MCF 10A (cell line): ENCODE measurements at regions not wholly inside any gene's neighbourhood (a gene's known extent, or its start where the extent isn't known, plus 50 kb on each side); places are given as distances from the start of the nearest gene placed in this dataset.

Experiments
- BruUV-seq: library from RNA; stranded (reverse); fragments of 400-500 nt; replicated peaks from 2 replicates; lab custom pipeline; 2021; lab: Mats Ljungman, UMichigan
- CTCF ChIA-PET: fragments of 300-600 bp; sonication (Branson Sonifier 250); formaldehyde crosslinking; extraction: SDS; loops from one replicate; lab custom pipeline; 2021; ENCODE audit warnings: antibody characterized with exemption, inconsistent platforms; lab: Yijun Ruan, JAX
- POLR2A ChIA-PET: fragments of 300-600, 350-650 bp; sonication (Branson Sonifier 250); formaldehyde crosslinking; extraction: SDS; loops from one replicate; lab custom pipeline; 2020; ENCODE audit warnings: antibody characterized with exemption, inconsistent platforms; lab: Yijun Ruan, JAX
- DNase-seq: peaks from one replicate; pipeline ENCODE4 v3.0.0-alpha.2; 2018; ENCODE audit not compliant: unreplicated experiment
- H3K27ac Mint-ChIP-seq: one replicate; pipeline ENCODE4 v1.8.0; 2022; ENCODE audit warnings: mild to moderate bottlenecking, low read depth, mixed read lengths; ENCODE audit not compliant: unreplicated experiment
- H3K27me3 Mint-ChIP-seq: one replicate; pipeline ENCODE4 v1.8.0; 2022; ENCODE audit warnings: mixed read lengths; ENCODE audit not compliant: insufficient read depth, unreplicated experiment
- H3K36me3 Mint-ChIP-seq: one replicate; pipeline ENCODE4 v1.8.0; 2022; ENCODE audit warnings: mild to moderate bottlenecking, moderate library complexity, mixed read lengths; ENCODE audit not compliant: insufficient read depth, unreplicated experiment
- H3K4me1 Mint-ChIP-seq: one replicate; pipeline ENCODE4 v1.8.0; 2022; ENCODE audit warnings: mixed read lengths; ENCODE audit not compliant: insufficient read depth, unreplicated experiment
- H3K4me3 Mint-ChIP-seq: one replicate; pipeline ENCODE4 v1.8.0; 2022; ENCODE audit warnings: mild to moderate bottlenecking, moderate library complexity, mixed read lengths; ENCODE audit not compliant: unreplicated experiment
- H3K9me3 Mint-ChIP-seq: one replicate; pipeline ENCODE4 v1.8.0; 2022; ENCODE audit warnings: mixed read lengths; ENCODE audit not compliant: unreplicated experiment
- CTCF ChIP-seq: fragments of 200-600 bp; IDR thresholded peaks from one replicate; pipeline ENCODE4 v1.8.0; 2022; ENCODE audit warnings: antibody characterized with exemption, mild to moderate bottlenecking; ENCODE audit not compliant: unreplicated experiment
- intact Hi-C: fragments of 100-400 bp; cut with micrococcal nuclease; formaldehyde crosslinking; loops from 2 replicates; pipeline ENCODE4 v1.14.1; 2022

- ChIA-PET POLR2A (interaction anchor here (0.7 kb wide), 1 partner anchor 152 kb away, joined by 3 read pairs; no protein-coding TSS in a partner anchor), CTCF (interaction anchor here (1.0 kb wide), 1 partner anchor 12 kb away, joined by 3 read pairs; no protein-coding TSS in a partner anchor)
- no peak for TF ChIP-seq CTCF
- no TSS peak for BruUV-seq
- H3K4me3 Mint-ChIP-seq: no peak overlapping the region
- intact Hi-C loops: no loop called here
- H3K27me3 Mint-ChIP-seq: no peaks in the 10 kb centered on the region
- H3K9me3 Mint-ChIP-seq: no peaks in the 10 kb centered on the region
- H3K27ac Mint-ChIP-seq: no peak overlapping the region
- H3K36me3 Mint-ChIP-seq: no peaks in the 10 kb centered on the region
- no peaks in the 10 kb centered on the region for H3K4me1 Mint-ChIP-seq
- no peak for DNase-seq
These were observed 232.4 kb upstream of the RBMS1 start for GRCh38 chr2:160726046-160726445.

GRCh38 chr2:160730296-160730995 is 236.8 kb upstream of the RBMS1 start:
- ChIA-PET POLR2A (interaction anchor here (0.6 to 0.7 kb wide), 3 partner anchors 12 to 387 kb away, joined by 3 to 5 read pairs (median 3); no protein-coding TSS in a partner anchor), CTCF (no interaction called here)
- no peaks in the 10 kb centered on the region for H3K27me3 Mint-ChIP-seq
- no peaks in the 10 kb centered on the region for H3K36me3 Mint-ChIP-seq
- no peak for TF ChIP-seq CTCF
- BruUV-seq: no TSS peak
- peaks cover 5% of the 10 kb centered on the region for H3K9me3 Mint-ChIP-seq
- no peak overlapping the region for H3K27ac Mint-ChIP-seq
- H3K4me1 Mint-ChIP-seq: no peaks in the 10 kb centered on the region
- H3K4me3 Mint-ChIP-seq: no peak overlapping the region
- intact Hi-C loops: no loop called here
- no peak for DNase-seq

- no peak for TF ChIP-seq CTCF
- no TSS peak for BruUV-seq
- Mint-ChIP-seq H3K9me3 (peaks cover 5% of the 10 kb centered on the region), H3K36me3 (no peaks in the 10 kb centered on the region), H3K4me1 (no peaks in the 10 kb centered on the region), H3K27me3 (no peaks in the 10 kb centered on the region), H3K27ac (no peak overlapping the region), H3K4me3 (no peak overlapping the region)
- ChIA-PET POLR2A (no interaction called here), CTCF (no interaction called here)
- intact Hi-C loops: no loop called here
- DNase-seq: no peak
These were observed 237.8 kb upstream of the RBMS1 start for GRCh38 chr2:160731415-160731814.

GRCh38 chr2:160731856-160732255 is 238.2 kb upstream of the RBMS1 start:
- Mint-ChIP-seq H3K27me3 (no peaks in the 10 kb centered on the region), H3K4me3 (no peak overlapping the region), H3K36me3 (no peaks in the 10 kb centered on the region), H3K9me3 (peaks cover 5% of the 10 kb centered on the region), H3K4me1 (no peaks in the 10 kb centered on the region), H3K27ac (no peak overlapping the region)
- intact Hi-C loops: no loop called here
- no peak for TF ChIP-seq CTCF
- BruUV-seq: no TSS peak
- POLR2A ChIA-PET: interaction anchor here (1.2 kb wide), 1 partner anchor 16 kb away, joined by 3 read pairs; no protein-coding TSS in a partner anchor
- CTCF ChIA-PET: no interaction called here
- no peak for DNase-seq
